CD4-positive, CD25-positive, alpha-beta regulatory T cell (primary cell): ENCODE measurements at regions not wholly inside any gene's neighbourhood (a gene's known extent, or its start where the extent isn't known, plus 50 kb on each side); places are given as distances from the start of the nearest gene placed in this dataset.

Experiments used
- ATAC-seq, 2 donors: fragments of 150-1000 bp; cut with Tn5 transposase; one replicate each; pipeline ENCODE4 v1.10.0; 2021; ENCODE audit warnings: low read depth in 2 of 2, moderate number of reproducible peaks in 2 of 2, moderate library complexity in 1 of 2
- DNase-seq, 3 donors: peaks; one replicate each; pipeline versions ENCODE4 v3.0.0 to v3.0.0-alpha.2; 2012 to 2022; ENCODE audit warnings: mixed read lengths in 1 of 3
- H3K27ac ChIP-seq: one replicate; pipeline ENCODE4 v1.7.0; 2013; ENCODE audit warnings: mild to moderate bottlenecking, low read length; ENCODE audit not compliant: insufficient read depth, poor library complexity, severe bottlenecking
- H3K27me3 ChIP-seq: one replicate; pipeline ENCODE4 v1.7.0; 2013; ENCODE audit warnings: low read length; ENCODE audit not compliant: control insufficient read depth, insufficient read depth
- H3K36me3 ChIP-seq: one replicate; pipeline ENCODE4 v1.7.0; 2013; ENCODE audit warnings: mild to moderate bottlenecking, low read length, moderate library complexity; ENCODE audit not compliant: control insufficient read depth, insufficient read depth
- H3K4me1 ChIP-seq: 2 replicates; pipeline ENCODE4 v1.7.0; 2013; ENCODE audit warnings: mild to moderate bottlenecking, low read length; ENCODE audit not compliant: insufficient read depth, control insufficient read depth, poor library complexity, severe bottlenecking
- H3K4me3 ChIP-seq: one replicate; pipeline ENCODE4 v1.7.0; 2013; ENCODE audit warnings: low read depth, mild to moderate bottlenecking, low read length, moderate library complexity
- H3K9me3 ChIP-seq, 2 experiments: 1 replicate in 1 of 2; 2 replicates in 1 of 2; pipeline ENCODE4 v1.7.0; 2013; ENCODE audit warnings: low read length in 2 of 2, mild to moderate bottlenecking in 1 of 2, moderate library complexity in 1 of 2; ENCODE audit not compliant: control insufficient read depth in 2 of 2
- H3K27ac Mint-ChIP-seq, 3 donors: one replicate each; pipeline ENCODE4 v1.8.0; 2020 to 2022; ENCODE audit warnings: mild to moderate bottlenecking in 3 of 3, mixed read lengths in 3 of 3, moderate library complexity in 2 of 3
- H3K27me3 Mint-ChIP-seq: one replicate; pipeline ENCODE4 v1.8.0; 2022; ENCODE audit warnings: mild to moderate bottlenecking, mixed read lengths
- H3K36me3 Mint-ChIP-seq: one replicate; pipeline ENCODE4 v1.8.0; 2020; ENCODE audit warnings: mixed read lengths
- H3K4me1 Mint-ChIP-seq, 4 donors: one replicate each; pipeline ENCODE4 v1.8.0; 2020 to 2022; ENCODE audit warnings: mixed read lengths in 4 of 4, mild to moderate bottlenecking in 1 of 4
- H3K4me3 Mint-ChIP-seq, 4 donors: one replicate each; pipeline ENCODE4 v1.8.0; 2020 to 2022; ENCODE audit warnings: mild to moderate bottlenecking in 4 of 4, mixed read lengths in 4 of 4, moderate library complexity in 3 of 4
- H3K9me3 Mint-ChIP-seq, 7 donors: one replicate each; pipeline ENCODE4 v1.8.0; 2020 to 2022; ENCODE audit warnings: mixed read lengths in 7 of 7, mild to moderate bottlenecking in 3 of 7, moderate library complexity in 2 of 7

GRCh38 chr1:209356976-209357377, 226.5 kb upstream of the CAMK1G start:
- ATAC-seq = no peak
- no peak overlapping the region for H3K4me3 ChIP-seq
- no peak overlapping the region for H3K27ac ChIP-seq
- Mint-ChIP-seq H3K36me3 (no peaks in the 10 kb centered on the region), H3K4me1 (no peaks in the 10 kb centered on the region), H3K27me3 (peaks cover 14% of the 10 kb centered on the region), H3K27ac (no peak overlapping the region), H3K9me3 (peaks cover 0 to 5% (median 0%) of the 10 kb centered on the region in 7 donors), H3K4me3 (peak overlapping the region in 1 of 4 donors; percentile 39)
- DNase-seq = no peak
- no peaks in the 10 kb centered on the region for H3K9me3 ChIP-seq
- no peaks in the 10 kb centered on the region for H3K27me3 ChIP-seq
- no peaks in the 10 kb centered on the region for H3K36me3 ChIP-seq
- no peaks in the 10 kb centered on the region for H3K4me1 ChIP-seq

DNA sequence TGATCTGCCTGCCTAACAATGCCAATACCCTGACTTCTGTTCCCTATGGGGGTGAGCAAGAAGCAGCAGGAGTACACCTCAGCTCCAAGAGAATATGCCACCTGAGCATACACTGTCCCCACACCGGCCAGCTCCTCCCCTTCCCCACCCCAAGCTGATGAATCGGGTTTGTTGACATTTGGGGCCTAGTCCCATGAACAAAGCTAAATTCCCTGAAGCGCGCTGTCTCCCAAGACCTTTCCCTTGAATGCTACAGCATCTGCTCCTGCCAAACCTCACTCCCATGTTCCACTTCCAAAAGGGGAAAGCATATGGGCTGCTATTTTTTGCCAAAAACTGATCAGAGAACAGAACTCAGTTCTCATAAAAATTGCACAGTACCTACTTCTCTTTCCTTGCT, 220.4 kb upstream of the CAMK1G start:
- ATAC-seq (no peak), DNase-seq (no peak)
- no peak overlapping the region for H3K4me3 ChIP-seq
- no peaks in the 10 kb centered on the region for H3K36me3 ChIP-seq
- no peak overlapping the region for H3K27ac ChIP-seq
- H3K27me3 ChIP-seq = no peaks in the 10 kb centered on the region
- H3K4me1 ChIP-seq = no peaks in the 10 kb centered on the region
- H3K9me3 Mint-ChIP-seq = peaks cover 0 to 2% (median 0%) of the 10 kb centered on the region in 7 donors
- no peak overlapping the region for H3K27ac Mint-ChIP-seq
- H3K4me3 Mint-ChIP-seq = no peak overlapping the region
- no peaks in the 10 kb centered on the region for H3K9me3 ChIP-seq
- H3K4me1 Mint-ChIP-seq = no peaks in the 10 kb centered on the region
- no peaks in the 10 kb centered on the region for H3K36me3 Mint-ChIP-seq
- peaks cover 4% of the 10 kb centered on the region for H3K27me3 Mint-ChIP-seq

GRCh38 chr1:209364716-209365115, 218.8 kb upstream of the CAMK1G start:
- Mint-ChIP-seq H3K4me3 (no peak overlapping the region), H3K27me3 (peaks cover 8% of the 10 kb centered on the region), H3K9me3 (peaks cover 0 to 2% (median 0%) of the 10 kb centered on the region in 7 donors), H3K36me3 (no peaks in the 10 kb centered on the region), H3K4me1 (no peaks in the 10 kb centered on the region), H3K27ac (no peak overlapping the region)
- Histone ChIP-seq H3K27me3 (no peaks in the 10 kb centered on the region), H3K27ac (no peak overlapping the region), H3K4me3 (no peak overlapping the region), H3K4me1 (no peaks in the 10 kb centered on the region), H3K9me3 (no peaks in the 10 kb centered on the region), H3K36me3 (no peaks in the 10 kb centered on the region)
- no peak for ATAC-seq
- no peak for DNase-seq

GRCh38 chr1:209367061-209367772, 216.3 kb upstream of the CAMK1G start:
- H3K27me3 Mint-ChIP-seq = peaks cover 11% of the 10 kb centered on the region
- H3K27ac Mint-ChIP-seq = peak overlapping the region in 1 of 3 donors; percentile 83
- H3K9me3 Mint-ChIP-seq = no peaks in the 10 kb centered on the region
- Histone ChIP-seq H3K9me3 (no peaks in the 10 kb centered on the region), H3K4me3 (no peak overlapping the region), H3K27me3 (no peaks in the 10 kb centered on the region), H3K27ac (no peak overlapping the region), H3K36me3 (no peaks in the 10 kb centered on the region), H3K4me1 (no peaks in the 10 kb centered on the region)
- no peaks in the 10 kb centered on the region for H3K4me1 Mint-ChIP-seq
- DNase-seq (no peak), ATAC-seq (no peak)
- no peaks in the 10 kb centered on the region for H3K36me3 Mint-ChIP-seq
- no peak overlapping the region for H3K4me3 Mint-ChIP-seq

- H3K36me3 Mint-ChIP-seq = no peaks in the 10 kb centered on the region
- H3K27me3 ChIP-seq = no peaks in the 10 kb centered on the region
These were observed 214.5 kb upstream of the CAMK1G start for GRCh38 chr1:209368864-209369598.

GRCh38 chr1:209370241-209370995, 213.1 kb upstream of the CAMK1G start:
- no peak for ATAC-seq
- DNase-seq = no peak
- Histone ChIP-seq H3K9me3 (no peaks in the 10 kb centered on the region), H3K4me1 (no peaks in the 10 kb centered on the region), H3K27me3 (no peaks in the 10 kb centered on the region), H3K27ac (no peak overlapping the region), H3K4me3 (no peak overlapping the region), H3K36me3 (no peaks in the 10 kb centered on the region)
- H3K9me3 Mint-ChIP-seq = peaks cover 0 to 4% (median 0%) of the 10 kb centered on the region in 7 donors
- peaks cover 12% of the 10 kb centered on the region for H3K27me3 Mint-ChIP-seq
- no peak overlapping the region for H3K4me3 Mint-ChIP-seq
- H3K36me3 Mint-ChIP-seq = no peaks in the 10 kb centered on the region
- no peak overlapping the region for H3K27ac Mint-ChIP-seq
- H3K4me1 Mint-ChIP-seq = no peaks in the 10 kb centered on the region

More at GRCh38 chr1:209368864-209369598, 214.5 kb upstream of the CAMK1G start:
- Histone ChIP-seq H3K27ac (no peak overlapping the region), H3K4me3 (no peak overlapping the region), H3K4me1 (no peaks in the 10 kb centered on the region), H3K36me3 (no peaks in the 10 kb centered on the region), H3K9me3 (no peaks in the 10 kb centered on the region)
- H3K27me3 Mint-ChIP-seq = peaks cover 13% of the 10 kb centered on the region
- no peaks in the 10 kb centered on the region for H3K9me3 Mint-ChIP-seq
- ATAC-seq (no peak), DNase-seq (no peak)
- no peak overlapping the region for H3K4me3 Mint-ChIP-seq
- H3K27ac Mint-ChIP-seq = no peak overlapping the region
- no peaks in the 10 kb centered on the region for H3K4me1 Mint-ChIP-seq

DNA sequence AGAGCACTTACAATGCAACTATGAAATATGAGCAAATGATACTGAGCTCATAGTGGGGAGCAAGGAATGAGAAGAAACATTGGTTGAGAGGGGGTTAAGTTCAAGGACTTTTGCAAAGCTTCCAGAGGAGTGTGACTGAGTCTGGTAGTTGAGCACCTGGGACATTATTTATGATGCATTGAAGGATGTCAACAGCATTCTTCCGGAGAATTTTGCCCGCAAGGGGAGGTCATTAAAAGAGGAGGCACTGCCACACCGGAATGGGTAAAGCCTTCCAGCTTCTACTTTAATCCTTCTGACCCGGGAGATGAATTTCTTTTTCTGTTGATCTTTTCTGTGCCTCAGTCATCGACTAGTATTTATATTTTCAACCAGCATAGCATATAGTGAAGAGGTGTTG, 208.4 kb upstream of the CAMK1G start:
- Mint-ChIP-seq H3K4me1 (no peaks in the 10 kb centered on the region), H3K9me3 (peaks cover 0 to 4% (median 0%) of the 10 kb centered on the region in 7 donors), H3K4me3 (no peak overlapping the region), H3K27ac (no peak overlapping the region), H3K36me3 (no peaks in the 10 kb centered on the region), H3K27me3 (peaks cover 5% of the 10 kb centered on the region)
- Histone ChIP-seq H3K27me3 (no peaks in the 10 kb centered on the region), H3K4me1 (no peaks in the 10 kb centered on the region), H3K9me3 (no peaks in the 10 kb centered on the region), H3K4me3 (no peak overlapping the region), H3K36me3 (no peaks in the 10 kb centered on the region), H3K27ac (no peak overlapping the region)
- ATAC-seq = no peak
- no peak for DNase-seq
